OCI-LY7 (cell line): ENCODE measurements at regions not wholly inside any gene's neighbourhood (a gene's known extent, or its start where the extent isn't known, plus 50 kb on each side); places are given as distances from the start of the nearest gene placed in this dataset.

Experiments
- BruUV-seq: library from RNA; stranded (reverse); fragments of 400-500 nt; replicated peaks from 2 replicates; lab custom pipeline; 2021; lab: Mats Ljungman, UMichigan
- CTCF ChIA-PET: fragments of 300-600 bp; sonication (Branson Sonifier 250); formaldehyde crosslinking; loops from one replicate; lab custom pipeline; 2022; ENCODE audit warnings: antibody characterized with exemption; ENCODE audit not compliant: unreplicated experiment; lab: Charles Lee
- POLR2A ChIA-PET: fragments of 300-600 bp; sonication (Branson Sonifier 250); formaldehyde crosslinking; loops from one replicate; lab custom pipeline; 2022; ENCODE audit warnings: antibody characterized with exemption; lab: Charles Lee
- DNase-seq: peaks from one replicate; pipeline ENCODE4 v3.0.0-alpha.2; 2015; ENCODE audit warnings: low spot score
- H2AFZ ChIP-seq: fragments of 200-600 bp; sonication (generic), shearing (Covaris generic); 2 replicates; pipeline ENCODE4 v1.6.1; 2014; ENCODE audit warnings: mild to moderate bottlenecking, antibody characterized with exemption, low read length, moderate library complexity
- H3K27ac ChIP-seq: fragments of 200-600 bp; sonication (generic); 2 replicates; pipeline ENCODE4 v1.5.1; 2014; ENCODE audit warnings: mixed run types, low read depth, mild to moderate bottlenecking, moderate library complexity, low read length, inconsistent platforms; ENCODE audit not compliant: poor library complexity, severe bottlenecking
- H3K36me3 ChIP-seq: fragments of 200-600 bp; sonication (generic); 2 replicates; pipeline ENCODE4 v1.6.1; 2014; ENCODE audit warnings: mild to moderate bottlenecking, antibody characterized with exemption, low read length, moderate library complexity, mixed read lengths; ENCODE audit not compliant: insufficient read depth
- H3K4me1 ChIP-seq: fragments of 200-600 bp; sonication (generic); 2 replicates; pipeline ENCODE4 v1.5.1; 2014; ENCODE audit warnings: mild to moderate bottlenecking, low read length; ENCODE audit not compliant: insufficient read depth, poor library complexity, severe bottlenecking
- H3K4me2 ChIP-seq: fragments of 200-600 bp; sonication (generic); 2 replicates; pipeline ENCODE4 v1.6.1; 2014; ENCODE audit warnings: mild to moderate bottlenecking, low read length
- H3K4me3 ChIP-seq: fragments of 200-600 bp; sonication (generic); 2 replicates; pipeline ENCODE4 v1.5.1; 2014; ENCODE audit warnings: mild to moderate bottlenecking, low read depth, low read length; ENCODE audit not compliant: poor library complexity, severe bottlenecking
- H3K79me2 ChIP-seq: fragments of 200-600 bp; sonication (generic); 2 replicates; pipeline ENCODE4 v1.6.1; 2016; ENCODE audit warnings: low read depth, mild to moderate bottlenecking, low read length, moderate library complexity, mixed read lengths; ENCODE audit not compliant: insufficient read depth
- H3K9me2 ChIP-seq: fragments of 200-600 bp; sonication (generic); 2 replicates; pipeline ENCODE4 v1.6.1; 2016; ENCODE audit warnings: mild to moderate bottlenecking, low read length, mixed read lengths; ENCODE audit not compliant: insufficient read depth
- H3K9me3 ChIP-seq: fragments of 200-600 bp; sonication (generic); 2 replicates; pipeline ENCODE4 v1.6.1; 2014; ENCODE audit warnings: mild to moderate bottlenecking, mixed run types, low read length, mixed read lengths
- H4K20me1 ChIP-seq: fragments of 200-600 bp; sonication (generic); 2 replicates; pipeline ENCODE4 v1.6.1; 2014; ENCODE audit warnings: mild to moderate bottlenecking, antibody characterized with exemption, low read length, moderate library complexity, mixed read lengths; ENCODE audit not compliant: insufficient read depth
- CTCF ChIP-seq: fragments of 200-600 bp; sonication (generic); conservative IDR thresholded peaks from 2 replicates; pipeline ENCODE4 v1.5.1; 2014; ENCODE audit warnings: mild to moderate bottlenecking, antibody characterized with exemption, low read length, moderate library complexity, mixed read lengths
- EZH2phosphoT487 ChIP-seq: fragments of 200-600 bp; sonication (generic); IDR thresholded peaks from 2 replicates; pipeline ENCODE4 v1.6.1; 2018; ENCODE audit warnings: low read depth, borderline replicate concordance, mild to moderate bottlenecking, mixed run types, antibody characterized with exemption, low read length, moderate library complexity, mixed read lengths
- intact Hi-C: fragments of 100-400 bp; cut with micrococcal nuclease; formaldehyde crosslinking; loops from one replicate; pipeline ENCODE4 v1.10.0; 2022; ENCODE audit not compliant: unreplicated experiment

GRCh38 chr17:14873540-14873939, 391.6 kb downstream of the PMP22 start:
- Histone ChIP-seq H3K9me3 (no peaks in the 10 kb centered on the region), H3K27ac (no peak overlapping the region), H3K4me2 (no peak overlapping the region), H4K20me1 (no peaks in the 10 kb centered on the region), H3K4me3 (no peak overlapping the region), H3K36me3 (no peaks in the 10 kb centered on the region), H3K79me2 (no peaks in the 10 kb centered on the region), H2AFZ (no peak overlapping the region), H3K4me1 (no peaks in the 10 kb centered on the region), H3K9me2 (no peaks in the 10 kb centered on the region)
- DNase-seq, result no peak
- intact Hi-C loops, result no loop called here
- no TSS peak for BruUV-seq
- POLR2A ChIA-PET, result no interaction called here
- no peak for TF ChIP-seq CTCF
- CTCF ChIA-PET, result no interaction called here

GRCh38 chr17:14871921-14872320, 393.2 kb downstream of the PMP22 start:
- no TSS peak for BruUV-seq
- TF ChIP-seq CTCF, result no peak
- TF ChIP-seq EZH2phosphoT487, result no peak
- intact Hi-C loops, result no loop called here
- no peaks in the 10 kb centered on the region for H4K20me1 ChIP-seq
- H2AFZ ChIP-seq, result no peak overlapping the region
- no peak for DNase-seq
- H3K4me3 ChIP-seq, result no peak overlapping the region
- H3K79me2 ChIP-seq, result no peaks in the 10 kb centered on the region
- H3K9me2 ChIP-seq, result no peaks in the 10 kb centered on the region
- H3K36me3 ChIP-seq, result no peaks in the 10 kb centered on the region
- H3K4me2 ChIP-seq, result no peak overlapping the region
- POLR2A ChIA-PET, result interaction anchor here (0.7 kb wide), 1 partner anchor 220 kb away, joined by 7 read pairs; no protein-coding TSS in a partner anchor
- no peak overlapping the region for H3K27ac ChIP-seq
- H3K9me3 ChIP-seq, result no peaks in the 10 kb centered on the region
- H3K4me1 ChIP-seq, result no peaks in the 10 kb centered on the region
- CTCF ChIA-PET, result no interaction called here

GRCh38 chr17:14866266-14866665, 398.9 kb downstream of the PMP22 start:
- TF ChIP-seq CTCF, result no peak
- TF ChIP-seq EZH2phosphoT487, result no peak
- CTCF ChIA-PET, result no interaction called here
- no TSS peak for BruUV-seq

More at GRCh38 chr17:14866266-14866665, 398.9 kb downstream of the PMP22 start:
- intact Hi-C loops, result no loop called here
- Histone ChIP-seq H4K20me1 (no peaks in the 10 kb centered on the region), H3K9me2 (no peaks in the 10 kb centered on the region), H3K4me3 (no peak overlapping the region), H3K9me3 (no peaks in the 10 kb centered on the region), H3K79me2 (no peaks in the 10 kb centered on the region), H2AFZ (no peak overlapping the region), H3K36me3 (no peaks in the 10 kb centered on the region), H3K4me1 (no peaks in the 10 kb centered on the region), H3K4me2 (no peak overlapping the region), H3K27ac (no peak overlapping the region)
- POLR2A ChIA-PET, result no interaction called here
- DNase-seq, result no peak
